ENCODE measurements at regions not wholly inside any gene's neighbourhood (a gene's known extent, or its start where the extent isn't known, plus 50 kb on each side); places are given as distances from the start of the nearest gene placed in this dataset.
"Not testable (repeated sequence)": the region's sequence is repeated elsewhere in the genome, so short reads cannot be mapped to it uniquely, and the experiment has no call there.

DNA sequence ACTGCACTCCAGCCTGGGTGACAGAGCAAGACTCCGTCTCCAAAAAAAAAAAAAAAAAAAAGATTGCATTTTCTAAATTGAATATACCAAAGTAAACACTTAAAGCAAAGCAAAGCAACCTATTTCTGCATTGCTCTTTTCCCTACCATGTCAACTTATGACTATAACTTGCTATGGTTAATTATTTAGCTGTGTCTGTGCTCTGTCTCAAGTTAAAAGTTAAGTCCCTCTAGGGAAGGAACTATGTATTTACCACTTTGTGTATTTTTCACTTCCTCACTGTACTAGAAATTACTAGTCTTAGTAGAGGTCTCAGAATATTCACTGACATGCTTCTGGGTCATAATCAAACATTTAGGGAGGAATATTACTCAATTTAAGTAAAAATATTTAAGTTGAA, 711.7 kb upstream of the SOX9 start:
- DNase-seq (ENCODE audit: low read depth), result no peak

- no peak for DNase-seq (ENCODE audit: low read depth)
These were observed 711.1 kb upstream of the SOX9 start for GRCh38 chr17:71409712-71410111.

DNA sequence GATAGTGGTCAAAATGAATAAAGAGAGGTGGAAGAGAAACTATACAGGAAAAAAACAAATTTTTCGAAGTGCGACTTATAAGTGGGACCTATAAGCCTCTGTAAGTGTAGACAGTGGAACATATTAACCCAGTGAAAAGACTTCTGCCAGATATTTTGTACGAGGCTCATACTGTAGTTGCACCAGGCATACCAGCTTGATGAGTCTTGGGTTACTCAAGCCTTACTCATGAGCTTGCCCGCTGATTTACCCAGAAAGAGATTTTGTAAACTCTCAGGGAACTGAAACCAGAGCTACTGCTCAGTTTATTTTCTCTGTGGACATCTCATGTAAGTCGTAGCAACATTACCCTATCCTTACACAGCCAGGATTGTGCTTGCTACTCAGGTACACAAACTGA, 708.0 kb upstream of the SOX9 start:
- DNase-seq (ENCODE audit: low read depth), result peak; percentile 88

- no peak for DNase-seq (ENCODE audit: low read depth)
These were observed 706.9 kb upstream of the SOX9 start for GRCh38 chr17:71413935-71414334.

GRCh38 chr17:71417142-71417541, 703.7 kb upstream of the SOX9 start:
- DNase-seq (ENCODE audit: low read depth), result no peak

GRCh38 chr17:71422968-71423367, 697.9 kb upstream of the SOX9 start:
- DNase-seq (ENCODE audit: low read depth), result no peak

GRCh38 chr17:71423871-71424546, 696.8 kb upstream of the SOX9 start:
- DNase-seq (ENCODE audit: low read depth), result no peak

DNA sequence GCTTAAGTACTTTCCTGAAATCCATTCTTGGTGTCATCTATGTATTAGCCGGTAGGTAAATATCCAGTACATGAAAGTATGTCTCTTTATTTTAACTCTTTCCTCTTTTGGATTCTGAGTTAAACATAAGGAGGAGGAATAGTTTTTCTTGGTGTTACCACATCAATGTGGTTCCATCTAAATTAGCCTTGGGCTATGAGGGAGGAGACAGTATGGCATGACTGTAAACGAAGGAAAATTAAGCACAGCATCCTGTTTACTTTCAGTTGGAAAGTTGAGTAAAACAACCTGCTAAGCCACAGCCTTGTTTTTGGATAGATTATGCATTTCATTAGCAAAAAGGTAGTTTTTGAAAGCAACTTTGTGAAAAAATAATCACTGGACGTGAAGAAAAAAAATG, 693.0 kb upstream of the SOX9 start:
- DNase-seq (ENCODE audit: low read depth), result no peak

DNA sequence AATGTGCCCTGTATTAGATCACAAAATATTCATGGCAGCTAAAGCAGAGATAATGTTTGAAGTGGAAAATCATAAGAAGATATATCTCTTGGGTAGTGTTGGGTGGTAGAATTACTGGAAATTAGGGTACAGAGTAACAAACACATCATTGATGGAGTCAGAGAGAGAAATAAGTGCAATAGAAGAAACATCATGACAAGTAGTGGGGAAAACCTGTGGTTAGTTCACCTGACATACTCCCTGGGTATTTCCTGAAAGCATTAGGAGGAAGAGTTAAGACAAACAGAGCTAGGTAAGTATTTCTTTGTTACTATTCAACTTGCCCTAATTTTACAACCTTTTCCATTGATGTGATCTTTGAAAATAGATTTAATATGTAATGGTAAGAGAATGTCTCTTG, 691.9 kb upstream of the SOX9 start:
- DNase-seq (ENCODE audit: low read depth), result no peak

DNA sequence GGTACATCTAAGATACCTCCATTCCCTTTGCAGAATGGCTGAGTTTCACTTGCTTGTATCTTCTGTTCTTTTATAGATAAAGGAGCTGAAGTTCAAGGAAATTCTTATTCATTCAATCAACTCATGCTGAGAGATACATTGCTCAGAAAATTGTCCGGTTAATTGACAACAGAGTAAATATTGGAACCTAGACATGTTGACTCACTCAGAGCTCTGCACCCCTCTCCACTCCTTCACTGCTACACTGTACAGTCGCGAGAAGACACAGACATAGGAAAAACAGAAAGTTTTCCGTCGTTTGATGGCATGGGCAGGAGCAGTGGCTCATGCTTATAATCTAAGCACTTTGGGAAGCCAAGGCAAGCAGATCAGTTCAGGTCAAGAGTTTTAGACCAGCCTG, 690.5 kb upstream of the SOX9 start:
- no peak for DNase-seq (ENCODE audit: low read depth)

GRCh38 chr17:71431146-71431545, 689.7 kb upstream of the SOX9 start:
- DNase-seq (ENCODE audit: low read depth), result no peak

GRCh38 chr17:71432378-71433315, 688.2 kb upstream of the SOX9 start:
- no peak for DNase-seq (ENCODE audit: low read depth)

DNA sequence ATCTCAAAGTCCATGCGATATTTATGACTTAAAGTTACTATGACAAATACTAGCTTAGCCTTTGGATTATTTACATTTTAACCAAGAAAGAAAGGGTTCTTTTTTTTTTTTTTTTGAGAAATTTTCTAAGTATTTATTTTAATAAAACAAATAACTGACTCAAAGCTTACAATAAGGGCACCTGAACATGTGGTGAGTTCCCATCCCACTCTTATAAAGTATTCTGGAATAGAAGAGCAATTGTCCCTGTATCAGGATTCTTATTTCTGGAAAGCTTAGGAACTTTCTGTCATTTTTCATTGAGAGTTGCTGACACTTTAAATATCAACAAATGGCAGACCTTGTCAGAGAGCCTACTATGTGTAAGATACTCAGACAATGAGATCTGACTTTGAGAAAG, 686.1 kb upstream of the SOX9 start:
- no peak for DNase-seq (ENCODE audit: low read depth)

DNA sequence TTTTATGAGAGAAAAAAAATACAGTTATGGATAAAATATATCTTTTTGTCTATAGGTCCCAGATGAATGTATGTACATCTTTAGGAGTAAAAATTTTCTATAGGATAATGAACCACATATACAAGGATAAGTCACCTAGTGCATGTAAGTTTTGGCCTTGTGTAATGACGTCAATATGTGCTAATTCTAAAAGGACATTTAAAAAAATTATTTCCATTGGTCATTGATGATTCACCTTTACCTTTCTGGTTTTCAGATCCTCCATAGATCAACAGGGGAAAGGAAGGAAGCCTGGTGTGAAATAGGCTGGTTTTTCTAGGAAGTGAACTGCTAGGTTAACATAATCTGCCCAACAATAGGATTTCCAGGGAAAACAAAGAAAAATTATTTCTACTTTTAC, 684.3 kb upstream of the SOX9 start:
- DNase-seq (ENCODE audit: low read depth), result no peak

GRCh38 chr17:71437166-71437565, 683.7 kb upstream of the SOX9 start:
- DNase-seq (ENCODE audit: low read depth), result no peak

GRCh38 chr17:71438631-71439146, 682.1 kb upstream of the SOX9 start:
- DNase-seq (ENCODE audit: low read depth), result peak; percentile 78

GRCh38 chr17:71440513-71440912, 680.3 kb upstream of the SOX9 start:
- no peak for DNase-seq (ENCODE audit: low read depth)

DNA sequence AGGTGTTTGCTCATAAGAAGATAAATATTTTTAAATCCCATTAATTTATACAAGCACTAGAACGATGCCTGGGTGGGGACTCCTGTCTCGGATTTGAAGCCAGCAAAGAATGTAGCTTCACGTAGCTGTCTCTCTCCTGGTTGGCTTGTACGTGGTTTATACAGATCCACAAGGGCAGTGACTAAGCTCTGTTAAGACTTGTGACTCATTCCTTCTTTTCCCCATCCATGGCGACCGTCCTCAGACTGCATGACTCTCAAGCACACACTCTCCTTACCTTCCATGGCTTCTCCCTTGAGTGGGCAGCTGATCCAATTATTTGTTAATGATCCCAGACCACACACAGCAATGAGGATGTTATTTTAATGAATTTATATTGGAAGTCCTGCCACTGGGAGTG, 679.7 kb upstream of the SOX9 start:
- peak; percentile 72 for DNase-seq (ENCODE audit: low read depth)

DNA sequence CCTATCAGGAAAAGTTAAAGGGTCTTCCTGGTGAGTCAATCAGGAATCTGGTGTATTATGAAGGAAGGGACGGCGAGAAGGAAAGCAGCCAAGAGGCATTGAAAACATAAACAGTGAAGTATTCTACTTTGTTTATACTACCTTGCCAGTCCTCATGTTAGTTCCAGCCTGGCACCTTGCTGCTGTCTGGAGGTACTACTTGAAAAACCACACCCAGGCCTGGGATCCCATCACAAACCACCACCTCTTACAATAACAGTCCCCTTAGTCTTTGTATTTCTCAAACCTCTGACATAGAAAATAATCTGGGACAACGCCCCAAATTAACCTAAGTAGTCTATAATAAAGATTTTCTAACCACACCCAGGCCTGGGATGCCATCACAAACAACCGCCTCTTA, 676.7 kb upstream of the SOX9 start:
- no peak for DNase-seq (ENCODE audit: low read depth)

- DNase-seq (ENCODE audit: low read depth), result no peak
These were observed 674.0 kb upstream of the SOX9 start for GRCh38 chr17:71446645-71447437.

GRCh38 chr17:71447644-71448043, 673.2 kb upstream of the SOX9 start:
- no peak for DNase-seq (ENCODE audit: low read depth)

DNA sequence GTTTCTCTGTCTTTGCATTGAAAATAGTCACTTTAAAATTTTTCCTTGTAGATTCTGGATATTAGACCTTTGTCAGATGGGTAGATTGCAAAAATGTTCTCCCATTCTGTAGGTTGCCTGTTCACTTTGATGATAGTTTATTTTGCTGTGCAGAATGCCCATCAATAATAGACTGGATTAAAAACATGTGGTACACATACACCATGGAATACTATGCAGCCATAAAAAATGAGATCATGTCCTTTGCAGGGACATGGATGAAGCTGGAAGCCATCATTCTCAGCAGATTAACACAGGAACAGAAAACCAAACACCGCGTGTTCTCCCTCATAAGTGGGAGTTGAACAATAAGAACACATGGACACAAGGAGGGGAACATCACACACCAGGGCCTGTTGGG, 670.2 kb upstream of the SOX9 start:
- DNase-seq (ENCODE audit: low read depth), result not testable (repeated sequence)
